Breast epithelium (tissue), 4 donors: ENCODE measurements at regions not wholly inside any gene's neighbourhood (a gene's known extent, or its start where the extent isn't known, plus 50 kb on each side); places are given as distances from the start of the nearest gene placed in this dataset.
"Not testable (repeated sequence)": the region's sequence is repeated elsewhere in the genome, so short reads cannot be mapped to it uniquely, and the experiment has no call there.

Source experiments
- DNase-seq, 2 donors: peaks; one replicate each; pipeline ENCODE4 v3.0.0-alpha.2; 2019; ENCODE audit warnings: low spot score in 2 of 2
- H3K27ac ChIP-seq, 2 donors: fragments of 200-600 bp; sonication (generic) in 1 of 2; one replicate each; pipeline ENCODE4 v1.5.1; 2016 to 2019; ENCODE audit warnings: mild to moderate bottlenecking in 1 of 2
- H3K27me3 ChIP-seq, 2 donors: fragments of 200-600 bp; sonication (generic) in 1 of 2; one replicate each; pipeline versions ENCODE4 v1.5.1 to v1.6.0; 2017 to 2019; ENCODE audit warnings: control low read depth in 1 of 2, mild to moderate bottlenecking in 1 of 2
- H3K36me3 ChIP-seq: fragments of 200-600 bp; one replicate; pipeline ENCODE4 v1.5.1; 2019
- H3K4me1 ChIP-seq, 2 donors: fragments of 200-600 bp; sonication (generic); one replicate each; pipeline ENCODE4 v1.5.1; 2016 to 2019; ENCODE audit warnings: control low read depth in 1 of 2
- H3K4me3 ChIP-seq, 3 donors: fragments of 200-600 bp; sonication (generic); 1 replicate in 2 of 3; 2 replicates in 1 of 3; pipeline ENCODE4 v1.5.1; 2016 to 2019; ENCODE audit warnings: mild to moderate bottlenecking in 3 of 3, moderate library complexity in 2 of 3
- H3K9me3 ChIP-seq, 2 donors: fragments of 200-600 bp; sonication (generic) in 1 of 2; one replicate each; pipeline ENCODE4 v1.5.1; 2016 to 2019; ENCODE audit warnings: control low read depth in 1 of 2
- CTCF ChIP-seq, 3 donors: fragments of 450-650 bp; IDR thresholded peaks; one replicate each; pipeline ENCODE4 v1.5.1; 2016 to 2017; ENCODE audit warnings: antibody characterized with exemption in 3 of 3, mild to moderate bottlenecking in 3 of 3, moderate library complexity in 3 of 3
- POLR2A ChIP-seq: fragments of 450-650 bp; IDR thresholded peaks from one replicate; pipeline ENCODE4 v1.6.1; 2016; ENCODE audit warnings: antibody characterized with exemption, mild to moderate bottlenecking, moderate library complexity
- POLR2AphosphoS5 ChIP-seq, 3 donors: sonication (generic); formaldehyde crosslinking; IDR thresholded peaks; one replicate each; pipeline ENCODE4 v1.6.1; 2017; ENCODE audit warnings: antibody characterized with exemption in 3 of 3
- intact Hi-C: fragments of 100-400 bp; cut with DNase I; formaldehyde crosslinking; loops from one replicate; pipeline ENCODE4 v1.15.1; 2023; ENCODE audit warnings: low total_unique reads

- Histone ChIP-seq H3K27ac (no peak overlapping the region), H3K36me3 (no peaks in the 10 kb centered on the region), H3K27me3 (peaks cover 0 to 40% of the 10 kb centered on the region in 2 donors), H3K4me3 (peak overlapping the region in 1 of 3 donors; percentile 15), H3K9me3 (no peaks in the 10 kb centered on the region), H3K4me1 (no peaks in the 10 kb centered on the region)
- TF ChIP-seq POLR2A, result no peak
- TF ChIP-seq POLR2AphosphoS5 (IDR thresholded peaks at IDR 0.05), result no peak
- no peak for TF ChIP-seq CTCF (IDR thresholded peaks at IDR 0.05)
- intact Hi-C loops, result no loop called here
- no peak for DNase-seq
These were observed 3031.0 kb upstream of the TEKT4 start for GRCh38 chr2:91839904-91840868.

DNA sequence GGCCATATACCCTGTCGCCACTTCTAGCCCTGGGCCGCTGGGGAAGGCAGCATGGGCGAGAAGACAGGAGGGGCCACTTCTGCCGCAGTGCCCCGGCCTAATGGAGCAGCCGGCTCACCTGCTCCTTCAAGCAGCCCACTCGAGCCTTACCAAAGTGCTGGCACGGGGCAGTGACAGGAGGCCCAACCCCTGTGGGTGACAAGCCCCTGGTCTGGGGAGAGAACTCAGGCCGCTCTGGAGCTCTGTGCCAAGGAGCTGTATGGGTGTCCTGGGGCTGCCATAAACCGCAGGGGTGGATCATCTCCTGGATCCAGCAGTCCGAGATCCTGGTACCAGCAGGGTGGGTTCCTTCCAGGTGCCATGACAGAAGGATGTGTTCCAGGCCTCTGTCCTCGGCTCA, 3029.0 kb upstream of the TEKT4 start:
- H3K27me3 ChIP-seq, result peaks cover 0 to 40% of the 10 kb centered on the region in 2 donors
- H3K4me1 ChIP-seq, DNase-seq, H3K4me3 ChIP-seq, intact Hi-C loops, H3K36me3 ChIP-seq, H3K9me3 ChIP-seq, H3K27ac ChIP-seq: not testable (repeated sequence)

DNA sequence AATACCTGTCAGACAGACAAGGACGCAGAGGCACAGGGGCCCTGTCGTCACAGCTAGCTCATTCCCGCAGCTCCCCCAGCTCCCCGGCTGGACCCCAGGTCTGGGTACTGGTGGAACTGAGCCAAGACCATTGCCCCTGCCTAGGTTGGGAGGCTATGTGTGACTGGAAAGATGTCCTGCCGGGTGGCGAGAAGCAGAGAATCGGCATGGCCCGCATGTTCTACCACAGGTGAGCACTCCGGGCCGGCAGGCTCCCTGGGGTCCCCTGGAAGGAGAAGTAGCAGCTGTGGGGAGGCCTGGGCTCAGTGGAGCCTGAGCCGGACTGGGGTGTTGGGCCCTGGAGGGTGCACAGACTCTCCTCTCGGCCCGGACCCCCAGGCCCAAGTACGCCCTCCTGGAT, 3028.3 kb upstream of the TEKT4 start:
- intact Hi-C loops, H3K27ac ChIP-seq, H3K4me3 ChIP-seq, H3K36me3 ChIP-seq, DNase-seq, H3K4me1 ChIP-seq, H3K9me3 ChIP-seq: not testable (repeated sequence)
- H3K27me3 ChIP-seq, result peaks cover 0 to 40% of the 10 kb centered on the region in 2 donors

GRCh38 chr2:91843723-91844450, 3027.3 kb upstream of the TEKT4 start:
- H3K9me3 ChIP-seq, H3K27ac ChIP-seq, H3K36me3 ChIP-seq, H3K4me3 ChIP-seq, DNase-seq, intact Hi-C loops, H3K4me1 ChIP-seq: not testable (repeated sequence)
- H3K27me3 ChIP-seq, result peaks cover 0 to 40% of the 10 kb centered on the region in 2 donors

DNA sequence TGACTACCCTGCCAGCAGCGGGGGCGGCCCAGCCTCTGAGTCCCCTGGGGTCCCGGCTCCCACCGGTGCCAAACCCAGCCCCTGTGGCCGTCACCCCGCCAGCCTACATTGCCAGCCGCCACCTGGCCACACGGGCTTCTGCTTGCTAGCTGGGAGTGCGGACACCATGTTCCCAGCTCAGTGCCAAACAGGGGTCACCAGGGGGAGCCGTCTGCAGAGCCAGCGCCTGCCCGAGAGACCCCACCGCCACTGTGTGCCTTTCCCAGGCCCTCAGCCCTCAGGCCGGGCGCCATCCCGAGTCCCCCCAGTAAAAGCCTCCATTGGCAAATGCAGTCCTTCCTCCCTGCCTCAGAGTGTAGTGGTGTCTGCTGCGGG, 3026.8 kb upstream of the TEKT4 start:
- H3K27ac ChIP-seq, DNase-seq, intact Hi-C loops, H3K4me3 ChIP-seq, H3K4me1 ChIP-seq, H3K36me3 ChIP-seq, H3K9me3 ChIP-seq: not testable (repeated sequence)
- peaks cover 0 to 40% of the 10 kb centered on the region in 2 donors for H3K27me3 ChIP-seq

GRCh38 chr2:91846388-91846787, 3024.8 kb upstream of the TEKT4 start:
- H3K4me1 ChIP-seq, intact Hi-C loops, H3K9me3 ChIP-seq, DNase-seq, H3K27ac ChIP-seq, H3K36me3 ChIP-seq, H3K4me3 ChIP-seq: not testable (repeated sequence)
- H3K27me3 ChIP-seq, result peaks cover 0 to 25% of the 10 kb centered on the region in 2 donors

- intact Hi-C loops, result not testable (repeated sequence)
These were observed 3019.4 kb upstream of the TEKT4 start for GRCh38 chr2:91851689-91852420.

GRCh38 chr2:91856971-91857370, 3014.3 kb upstream of the TEKT4 start:
- H3K36me3 ChIP-seq, H3K27ac ChIP-seq, DNase-seq, H3K9me3 ChIP-seq, H3K4me1 ChIP-seq, intact Hi-C loops, H3K4me3 ChIP-seq, H3K27me3 ChIP-seq: not testable (repeated sequence)

More at GRCh38 chr2:91851689-91852420, 3019.4 kb upstream of the TEKT4 start:
- not testable (repeated sequence) for H3K4me1 ChIP-seq, H3K9me3 ChIP-seq, DNase-seq, H3K27me3 ChIP-seq, H3K36me3 ChIP-seq, H3K4me3 ChIP-seq, H3K27ac ChIP-seq

GRCh38 chr2:91857711-91858110, 3013.5 kb upstream of the TEKT4 start:
- intact Hi-C loops, DNase-seq, H3K4me1 ChIP-seq, H3K4me3 ChIP-seq, H3K27me3 ChIP-seq, H3K27ac ChIP-seq, H3K9me3 ChIP-seq, H3K36me3 ChIP-seq: not testable (repeated sequence)

- H3K4me1 ChIP-seq, intact Hi-C loops, H3K27ac ChIP-seq, H3K4me3 ChIP-seq, H3K27me3 ChIP-seq, H3K9me3 ChIP-seq, H3K36me3 ChIP-seq, DNase-seq: not testable (repeated sequence)
These were observed 2999.5 kb upstream of the TEKT4 start for GRCh38 chr2:91871716-91872115.

DNA sequence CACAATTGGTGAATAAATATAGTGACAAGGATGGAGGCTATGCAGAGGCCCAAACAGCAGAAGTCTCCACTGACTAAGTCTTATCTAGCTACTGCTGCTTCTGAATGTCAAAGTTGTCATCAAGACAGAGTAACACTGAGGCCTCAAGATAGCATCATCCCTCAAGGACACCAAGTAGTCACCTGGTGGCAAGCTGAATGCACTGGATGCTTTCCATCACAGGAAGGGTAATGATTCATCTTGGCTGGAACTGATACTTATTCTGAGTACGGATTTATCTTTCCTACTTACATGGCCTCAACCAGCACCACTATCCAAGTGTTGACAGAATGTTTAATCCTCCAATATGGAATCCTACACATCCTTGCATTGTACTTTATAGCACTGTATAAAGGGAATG, 2997.8 kb upstream of the TEKT4 start:
- H3K4me1 ChIP-seq, H3K9me3 ChIP-seq, H3K27ac ChIP-seq, DNase-seq, H3K27me3 ChIP-seq, H3K4me3 ChIP-seq, intact Hi-C loops, H3K36me3 ChIP-seq: not testable (repeated sequence)
